ENCODE measurements at regions not wholly inside any gene's neighbourhood (a gene's known extent, or its start where the extent isn't known, plus 50 kb on each side); places are given as distances from the start of the nearest gene placed in this dataset.

- H3K4me3 Mint-ChIP-seq = no peak overlapping the region
- peaks cover 11% of the 10 kb centered on the region for H3K4me1 Mint-ChIP-seq
- H3K36me3 Mint-ChIP-seq (ENCODE audit: low read depth) = no peaks in the 10 kb centered on the region
- TF ChIP-seq CTCF (IDR thresholded peaks at IDR 0.05) = no peak
- H3K27me3 Mint-ChIP-seq (ENCODE audit: low read depth, poor library complexity) = no peaks in the 10 kb centered on the region
- DNase-seq = no peak
- no peaks in the 10 kb centered on the region for H3K9me3 Mint-ChIP-seq
- no peak overlapping the region for H3K27ac Mint-ChIP-seq
Measured at GRCh38 chr2:191565647-191566198, 112.2 kb upstream of the NABP1 start.

GRCh38 chr2:191566344-191566743 lies 111.6 kb upstream of the NABP1 start:
- Mint-ChIP-seq H3K9me3 (no peaks in the 10 kb centered on the region), H3K27ac (no peak overlapping the region), H3K4me3 (no peak overlapping the region), H3K4me1 (peaks cover 18% of the 10 kb centered on the region), H3K27me3 (ENCODE audit: low read depth, poor library complexity) (no peaks in the 10 kb centered on the region), H3K36me3 (ENCODE audit: low read depth) (no peaks in the 10 kb centered on the region)
- TF ChIP-seq CTCF (IDR thresholded peaks at IDR 0.05) = peak; percentile 68
- peak; percentile 77 for DNase-seq

GRCh38 chr2:191567206-191567605 lies 110.7 kb upstream of the NABP1 start:
- no peak for DNase-seq
- Mint-ChIP-seq H3K36me3 (ENCODE audit: low read depth) (no peaks in the 10 kb centered on the region), H3K4me3 (no peak overlapping the region), H3K27ac (no peak overlapping the region), H3K27me3 (ENCODE audit: low read depth, poor library complexity) (no peaks in the 10 kb centered on the region), H3K4me1 (peaks cover 19% of the 10 kb centered on the region), H3K9me3 (no peaks in the 10 kb centered on the region)
- TF ChIP-seq CTCF (IDR thresholded peaks at IDR 0.05) = no peak

- H3K4me3 Mint-ChIP-seq = no peak overlapping the region
- no peaks in the 10 kb centered on the region for H3K27me3 Mint-ChIP-seq (ENCODE audit: low read depth, poor library complexity)
- no peaks in the 10 kb centered on the region for H3K36me3 Mint-ChIP-seq (ENCODE audit: low read depth)
- H3K9me3 Mint-ChIP-seq = no peaks in the 10 kb centered on the region
- no peak for DNase-seq
- peaks cover 19% of the 10 kb centered on the region for H3K4me1 Mint-ChIP-seq
- no peak for TF ChIP-seq CTCF (IDR thresholded peaks at IDR 0.05)
- H3K27ac Mint-ChIP-seq = no peak overlapping the region
Measured at GRCh38 chr2:191569025-191569424, 108.9 kb upstream of the NABP1 start.

GRCh38 chr2:191571163-191571769 lies 106.7 kb upstream of the NABP1 start:
- TF ChIP-seq CTCF (IDR thresholded peaks at IDR 0.05) = no peak
- no peaks in the 10 kb centered on the region for H3K9me3 Mint-ChIP-seq
- H3K27ac Mint-ChIP-seq = no peak overlapping the region
- H3K36me3 Mint-ChIP-seq (ENCODE audit: low read depth) = no peaks in the 10 kb centered on the region
- H3K4me3 Mint-ChIP-seq = peak overlapping the region; percentile 14
- H3K27me3 Mint-ChIP-seq (ENCODE audit: low read depth, poor library complexity) = no peaks in the 10 kb centered on the region
- no peak for DNase-seq
- peaks cover 19% of the 10 kb centered on the region for H3K4me1 Mint-ChIP-seq

- no peaks in the 10 kb centered on the region for H3K36me3 Mint-ChIP-seq (ENCODE audit: low read depth)
- H3K9me3 Mint-ChIP-seq = no peaks in the 10 kb centered on the region
- no peak for TF ChIP-seq CTCF (IDR thresholded peaks at IDR 0.05)
- no peak overlapping the region for H3K4me3 Mint-ChIP-seq
- no peak for DNase-seq
- no peak overlapping the region for H3K27ac Mint-ChIP-seq
- H3K4me1 Mint-ChIP-seq = peaks cover 19% of the 10 kb centered on the region
- no peaks in the 10 kb centered on the region for H3K27me3 Mint-ChIP-seq (ENCODE audit: low read depth, poor library complexity)
Measured at GRCh38 chr2:191572319-191572718, 105.6 kb upstream of the NABP1 start.

All from nephron progenitor cell (in vitro differentiated cells).